ENCODE measurements at regions not wholly inside any gene's neighbourhood (a gene's known extent, or its start where the extent isn't known, plus 50 kb on each side); places are given as distances from the start of the nearest gene placed in this dataset.

DNA sequence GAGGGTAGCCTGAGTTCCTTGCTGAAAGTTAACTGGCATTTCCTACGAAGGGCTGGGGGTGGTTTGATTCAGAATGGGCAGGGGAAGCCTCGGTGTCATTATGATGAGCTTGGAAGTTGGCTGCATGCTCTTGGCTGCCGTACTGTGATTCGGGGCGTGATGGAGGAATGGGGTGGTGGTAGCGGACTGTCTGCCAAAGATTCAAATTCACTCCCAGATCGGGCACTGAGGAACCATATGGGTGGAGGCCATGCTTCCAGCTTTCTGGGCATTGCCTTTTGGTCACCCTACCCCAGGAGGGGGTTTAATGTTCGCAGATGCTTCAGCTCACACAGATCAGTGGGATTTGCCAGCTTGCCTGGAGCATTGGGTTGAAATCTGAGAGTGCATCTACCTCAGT, 492.8 kb upstream of the EEF2KMT start:
- no peak overlapping the region for H3K4me3 ChIP-seq (ENCODE audit: low read depth in 1 of 3, low read length in 3 of 3)
- H3K4me1 ChIP-seq (ENCODE audit: control insufficient read depth in 3 of 3, insufficient read depth in 2 of 3, low read depth in 1 of 3, low read length in 2 of 3) = no peaks in the 10 kb centered on the region
- H3K36me3 ChIP-seq (ENCODE audit: control insufficient read depth in 3 of 3, insufficient read depth in 2 of 3, low read depth in 1 of 3, low read length in 3 of 3) = no peaks in the 10 kb centered on the region
- H3K9me3 ChIP-seq (ENCODE audit: control insufficient read depth in 2 of 2, insufficient read depth in 1 of 2, low read depth in 1 of 2, low read length in 1 of 2) = no peaks in the 10 kb centered on the region
- FAIRE-seq (no peak), DNase-seq (no peak)
- WGBS, 3 donors = 64 to 81% (median 78%) methylated on average over 8 of the region's 8 CpGs
- no peak overlapping the region for H3K27ac ChIP-seq (ENCODE audit: low read depth in 1 of 3, low read length in 2 of 3)
- no peaks in the 10 kb centered on the region for H3K27me3 ChIP-seq (ENCODE audit: control insufficient read depth in 3 of 3, insufficient read depth in 3 of 3, low read length in 3 of 3)

GRCh38 chr16:5589812-5590373, 492.3 kb upstream of the EEF2KMT start:
- FAIRE-seq (no peak), DNase-seq (no peak)
- no peaks in the 10 kb centered on the region for H3K4me1 ChIP-seq (ENCODE audit: control insufficient read depth in 3 of 3, insufficient read depth in 2 of 3, low read depth in 1 of 3, low read length in 2 of 3)

DNA sequence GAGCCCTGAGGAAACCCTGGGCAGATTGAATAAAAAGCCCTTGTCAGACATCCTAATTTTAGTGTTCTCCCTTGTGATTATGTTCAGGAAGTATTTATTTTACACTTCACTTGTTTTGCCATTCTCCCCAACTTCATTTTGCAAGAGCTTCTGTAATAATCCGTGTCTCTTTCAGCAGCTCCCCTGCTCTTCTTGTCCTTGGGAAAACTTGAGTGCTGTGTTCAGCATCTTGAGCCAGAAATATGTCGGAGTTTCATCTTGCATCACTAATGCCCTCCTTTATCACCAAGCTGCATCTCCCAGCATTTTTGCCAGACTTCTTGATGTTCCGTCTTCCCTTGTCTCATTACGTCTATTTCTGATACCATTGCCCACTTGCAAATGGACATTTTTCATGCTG, 486.5 kb upstream of the EEF2KMT start:
- Histone ChIP-seq H3K36me3 (ENCODE audit: control insufficient read depth in 3 of 3, insufficient read depth in 2 of 3, low read depth in 1 of 3, low read length in 3 of 3) (no peaks in the 10 kb centered on the region), H3K4me1 (ENCODE audit: control insufficient read depth in 3 of 3, insufficient read depth in 2 of 3, low read depth in 1 of 3, low read length in 2 of 3) (no peaks in the 10 kb centered on the region), H3K27ac (ENCODE audit: low read depth in 1 of 3, low read length in 2 of 3) (no peak overlapping the region), H3K9me3 (ENCODE audit: control insufficient read depth in 2 of 2, insufficient read depth in 1 of 2, low read depth in 1 of 2, low read length in 1 of 2) (no peaks in the 10 kb centered on the region), H3K27me3 (ENCODE audit: control insufficient read depth in 3 of 3, insufficient read depth in 3 of 3, low read length in 3 of 3) (no peaks in the 10 kb centered on the region), H3K4me3 (ENCODE audit: low read depth in 1 of 3, low read length in 3 of 3) (no peak overlapping the region)
- DNase-seq = no peak
- no peak for FAIRE-seq
- WGBS, 3 donors = 76 to 82% (median 81%) methylated on average over 4 of the region's 4 CpGs

More at GRCh38 chr16:5589812-5590373, 492.3 kb upstream of the EEF2KMT start:
- Histone ChIP-seq H3K27ac (ENCODE audit: low read depth in 1 of 3, low read length in 2 of 3) (no peak overlapping the region), H3K4me3 (ENCODE audit: low read depth in 1 of 3, low read length in 3 of 3) (no peak overlapping the region), H3K27me3 (ENCODE audit: control insufficient read depth in 3 of 3, insufficient read depth in 3 of 3, low read length in 3 of 3) (no peaks in the 10 kb centered on the region), H3K9me3 (ENCODE audit: control insufficient read depth in 2 of 2, insufficient read depth in 1 of 2, low read depth in 1 of 2, low read length in 1 of 2) (no peaks in the 10 kb centered on the region), H3K36me3 (ENCODE audit: control insufficient read depth in 3 of 3, insufficient read depth in 2 of 3, low read depth in 1 of 3, low read length in 3 of 3) (no peaks in the 10 kb centered on the region)
- WGBS, 3 donors = 45 to 61% (median 52%) methylated on average over 7 of the region's 7 CpGs

GRCh38 chr16:5582529-5582928, 484.9 kb upstream of the EEF2KMT start:
- H3K36me3 ChIP-seq (ENCODE audit: control insufficient read depth in 3 of 3, insufficient read depth in 2 of 3, low read depth in 1 of 3, low read length in 3 of 3) = no peaks in the 10 kb centered on the region
- H3K9me3 ChIP-seq (ENCODE audit: control insufficient read depth in 2 of 2, insufficient read depth in 1 of 2, low read depth in 1 of 2, low read length in 1 of 2) = no peaks in the 10 kb centered on the region
- 69 to 74% (median 73%) methylated on average over 7 of the region's 7 CpGs for WGBS, 3 donors
- no peak for FAIRE-seq
- H3K27ac ChIP-seq (ENCODE audit: low read depth in 1 of 3, low read length in 2 of 3) = no peak overlapping the region
- no peak overlapping the region for H3K4me3 ChIP-seq (ENCODE audit: low read depth in 1 of 3, low read length in 3 of 3)
- H3K27me3 ChIP-seq (ENCODE audit: control insufficient read depth in 3 of 3, insufficient read depth in 3 of 3, low read length in 3 of 3) = no peaks in the 10 kb centered on the region
- no peak for DNase-seq
- no peaks in the 10 kb centered on the region for H3K4me1 ChIP-seq (ENCODE audit: control insufficient read depth in 3 of 3, insufficient read depth in 2 of 3, low read depth in 1 of 3, low read length in 2 of 3)

DNA sequence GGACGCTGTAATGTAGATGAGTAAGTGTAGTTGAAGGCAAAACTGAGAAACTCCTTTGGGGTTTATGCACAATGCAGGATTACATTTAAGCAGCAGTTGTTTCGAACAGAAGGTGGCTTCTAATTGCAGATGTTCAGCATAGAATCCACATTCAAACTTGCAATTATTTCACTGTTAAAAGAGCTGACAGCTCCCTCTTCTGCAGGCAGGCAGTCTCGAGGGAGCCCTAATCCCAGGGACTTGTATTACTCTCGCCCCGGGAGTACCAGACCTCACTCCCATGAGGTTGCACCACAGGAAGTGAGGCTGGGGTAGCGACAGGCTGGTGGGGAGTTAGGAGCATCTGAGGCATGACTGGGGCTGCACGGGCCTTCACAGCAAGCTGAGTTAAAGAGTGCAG, 484.3 kb upstream of the EEF2KMT start:
- WGBS, 3 donors = 52 to 63% (median 58%) methylated on average over 7 of the region's 7 CpGs
- H3K36me3 ChIP-seq (ENCODE audit: control insufficient read depth in 3 of 3, insufficient read depth in 2 of 3, low read depth in 1 of 3, low read length in 3 of 3) = no peaks in the 10 kb centered on the region
- no peak overlapping the region for H3K27ac ChIP-seq (ENCODE audit: low read depth in 1 of 3, low read length in 2 of 3)
- no peaks in the 10 kb centered on the region for H3K27me3 ChIP-seq (ENCODE audit: control insufficient read depth in 3 of 3, insufficient read depth in 3 of 3, low read length in 3 of 3)
- DNase-seq (no peak), FAIRE-seq (no peak)
- no peak overlapping the region for H3K4me3 ChIP-seq (ENCODE audit: low read depth in 1 of 3, low read length in 3 of 3)
- no peaks in the 10 kb centered on the region for H3K9me3 ChIP-seq (ENCODE audit: control insufficient read depth in 2 of 2, insufficient read depth in 1 of 2, low read depth in 1 of 2, low read length in 1 of 2)
- no peaks in the 10 kb centered on the region for H3K4me1 ChIP-seq (ENCODE audit: control insufficient read depth in 3 of 3, insufficient read depth in 2 of 3, low read depth in 1 of 3, low read length in 2 of 3)

DNA sequence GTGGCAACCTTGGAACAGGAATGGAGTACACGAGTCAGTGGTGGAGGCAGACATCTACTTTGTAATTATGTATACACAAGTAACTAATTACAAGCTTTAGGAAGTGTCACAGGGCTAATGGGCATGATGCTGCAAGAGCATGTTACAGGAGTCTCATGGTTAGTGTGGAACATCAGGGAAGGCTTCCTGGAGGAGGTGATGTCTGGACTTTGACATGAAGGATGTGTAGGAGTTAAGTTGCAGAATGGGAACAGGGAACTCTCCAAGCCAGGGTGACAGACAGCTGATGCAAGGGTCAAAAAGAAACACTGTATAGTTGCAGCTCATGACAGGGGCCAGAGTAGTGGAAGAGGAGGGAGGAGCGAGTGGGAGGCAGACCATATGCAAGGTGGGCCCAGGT, 483.8 kb upstream of the EEF2KMT start:
- WGBS, 3 donors = 49 to 72% (median 50%) methylated on average over 2 of the region's 2 CpGs
- FAIRE-seq (no peak), DNase-seq (no peak)

GRCh38 chr16:5580772-5581171, 483.2 kb upstream of the EEF2KMT start:
- Histone ChIP-seq H3K4me1 (ENCODE audit: control insufficient read depth in 3 of 3, insufficient read depth in 2 of 3, low read depth in 1 of 3, low read length in 2 of 3) (no peaks in the 10 kb centered on the region), H3K36me3 (ENCODE audit: control insufficient read depth in 3 of 3, insufficient read depth in 2 of 3, low read depth in 1 of 3, low read length in 3 of 3) (no peaks in the 10 kb centered on the region), H3K9me3 (ENCODE audit: control insufficient read depth in 2 of 2, insufficient read depth in 1 of 2, low read depth in 1 of 2, low read length in 1 of 2) (no peaks in the 10 kb centered on the region), H3K27me3 (ENCODE audit: control insufficient read depth in 3 of 3, insufficient read depth in 3 of 3, low read length in 3 of 3) (no peaks in the 10 kb centered on the region), H3K27ac (ENCODE audit: low read depth in 1 of 3, low read length in 2 of 3) (no peak overlapping the region), H3K4me3 (ENCODE audit: low read depth in 1 of 3, low read length in 3 of 3) (no peak overlapping the region)
- no peak for FAIRE-seq
- 78 to 81% (median 80%) methylated on average over 6 of the region's 6 CpGs for WGBS, 3 donors
- DNase-seq = no peak

More for the DNA sequence above, 483.8 kb upstream of the EEF2KMT start:
- no peaks in the 10 kb centered on the region for H3K27me3 ChIP-seq (ENCODE audit: control insufficient read depth in 3 of 3, insufficient read depth in 3 of 3, low read length in 3 of 3)
- no peaks in the 10 kb centered on the region for H3K4me1 ChIP-seq (ENCODE audit: control insufficient read depth in 3 of 3, insufficient read depth in 2 of 3, low read depth in 1 of 3, low read length in 2 of 3)
- no peak overlapping the region for H3K27ac ChIP-seq (ENCODE audit: low read depth in 1 of 3, low read length in 2 of 3)
- no peaks in the 10 kb centered on the region for H3K9me3 ChIP-seq (ENCODE audit: control insufficient read depth in 2 of 2, insufficient read depth in 1 of 2, low read depth in 1 of 2, low read length in 1 of 2)
- no peak overlapping the region for H3K4me3 ChIP-seq (ENCODE audit: low read depth in 1 of 3, low read length in 3 of 3)
- H3K36me3 ChIP-seq (ENCODE audit: control insufficient read depth in 3 of 3, insufficient read depth in 2 of 3, low read depth in 1 of 3, low read length in 3 of 3) = no peaks in the 10 kb centered on the region

- 57 to 75% (median 67%) methylated on average over 8 of the region's 8 CpGs for WGBS, 3 donors
- FAIRE-seq = no peak
These were observed 482.7 kb upstream of the EEF2KMT start for GRCh38 chr16:5580296-5580695.

GRCh38 chr16:5578980-5579379, 481.4 kb upstream of the EEF2KMT start:
- no peaks in the 10 kb centered on the region for H3K36me3 ChIP-seq (ENCODE audit: control insufficient read depth in 3 of 3, insufficient read depth in 2 of 3, low read depth in 1 of 3, low read length in 3 of 3)
- FAIRE-seq = no peak
- no peak for DNase-seq
- no peaks in the 10 kb centered on the region for H3K9me3 ChIP-seq (ENCODE audit: control insufficient read depth in 2 of 2, insufficient read depth in 1 of 2, low read depth in 1 of 2, low read length in 1 of 2)
- no peak overlapping the region for H3K4me3 ChIP-seq (ENCODE audit: low read depth in 1 of 3, low read length in 3 of 3)
- WGBS, 3 donors = 57 to 76% (median 61%) methylated on average over 7 of the region's 7 CpGs
- H3K4me1 ChIP-seq (ENCODE audit: control insufficient read depth in 3 of 3, insufficient read depth in 2 of 3, low read depth in 1 of 3, low read length in 2 of 3) = no peaks in the 10 kb centered on the region
- no peaks in the 10 kb centered on the region for H3K27me3 ChIP-seq (ENCODE audit: control insufficient read depth in 3 of 3, insufficient read depth in 3 of 3, low read length in 3 of 3)
- H3K27ac ChIP-seq (ENCODE audit: low read depth in 1 of 3, low read length in 2 of 3) = no peak overlapping the region

More at GRCh38 chr16:5580296-5580695, 482.7 kb upstream of the EEF2KMT start:
- Histone ChIP-seq H3K4me3 (ENCODE audit: low read depth in 1 of 3, low read length in 3 of 3) (no peak overlapping the region), H3K4me1 (ENCODE audit: control insufficient read depth in 3 of 3, insufficient read depth in 2 of 3, low read depth in 1 of 3, low read length in 2 of 3) (no peaks in the 10 kb centered on the region), H3K9me3 (ENCODE audit: control insufficient read depth in 2 of 2, insufficient read depth in 1 of 2, low read depth in 1 of 2, low read length in 1 of 2) (no peaks in the 10 kb centered on the region), H3K27ac (ENCODE audit: low read depth in 1 of 3, low read length in 2 of 3) (no peak overlapping the region), H3K36me3 (ENCODE audit: control insufficient read depth in 3 of 3, insufficient read depth in 2 of 3, low read depth in 1 of 3, low read length in 3 of 3) (no peaks in the 10 kb centered on the region), H3K27me3 (ENCODE audit: control insufficient read depth in 3 of 3, insufficient read depth in 3 of 3, low read length in 3 of 3) (no peaks in the 10 kb centered on the region)
- no peak for DNase-seq

Measured in small intestine (tissue), 7 donors.